ENCODE measurements at regions not wholly inside any gene's neighbourhood (a gene's known extent, or its start where the extent isn't known, plus 50 kb on each side); places are given as distances from the start of the nearest gene placed in this dataset.
A peak's percentile ranks its signal among the peaks of the same experiment; 100 is the strongest.
"Not testable (repeated sequence)": the region's sequence is repeated elsewhere in the genome, so short reads cannot be mapped to it uniquely, and the experiment has no call there.

DNA sequence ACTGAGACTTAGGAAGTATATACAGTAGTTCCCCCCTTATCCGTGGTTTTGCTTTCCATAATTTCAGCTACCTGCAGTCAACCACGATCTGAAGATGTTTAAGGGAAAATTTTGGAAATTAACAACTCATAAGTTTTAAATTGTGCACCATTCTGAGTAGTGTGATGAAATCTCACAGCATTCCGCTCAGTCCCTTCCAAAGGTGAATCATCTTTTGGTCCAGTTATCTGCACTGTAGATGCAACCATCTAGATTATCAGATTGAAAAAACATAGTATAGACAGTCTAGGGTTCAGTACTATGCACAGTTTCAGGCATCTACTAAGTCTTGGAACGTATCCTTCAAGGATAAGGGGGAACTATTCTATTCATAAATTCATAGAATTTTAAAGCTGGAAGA is 109.0 kb downstream of the ANXA3 start:
- H3K4me1 Mint-ChIP-seq = peaks cover 20 to 24% (median 23%) of the 10 kb centered on the region in 4 donors

GRCh38 chr4:78661086-78661690 is 109.6 kb downstream of the ANXA3 start:
- H3K27ac ChIP-seq (ENCODE audit: insufficient read depth, low read length, poor library complexity, severe bottlenecking) = no peak overlapping the region
- Mint-ChIP-seq H3K27ac (no peak overlapping the region), H3K36me3 (no peaks in the 10 kb centered on the region), H3K4me1 (peaks cover 20 to 24% (median 22%) of the 10 kb centered on the region in 4 donors), H3K27me3 (no peaks in the 10 kb centered on the region), H3K9me3 (peaks cover 0 to 2% (median 0%) of the 10 kb centered on the region in 7 donors), H3K4me3 (no peak overlapping the region)
- peaks cover 13% of the 10 kb centered on the region for H3K4me1 ChIP-seq (ENCODE audit: control insufficient read depth, insufficient read depth, low read length, poor library complexity, severe bottlenecking)
- H3K36me3 ChIP-seq (ENCODE audit: control insufficient read depth, insufficient read depth, low read length) = no peaks in the 10 kb centered on the region
- H3K9me3 ChIP-seq (ENCODE audit: control insufficient read depth in 2 of 2, low read length in 2 of 2) = no peaks in the 10 kb centered on the region
- H3K4me3 ChIP-seq (ENCODE audit: low read depth, low read length) = no peak overlapping the region
- H3K27me3 ChIP-seq (ENCODE audit: control insufficient read depth, insufficient read depth, low read length) = no peaks in the 10 kb centered on the region
- ATAC-seq (ENCODE audit: low read depth in 2 of 2) = no peak
- DNase-seq = no peak

More for the DNA sequence above, 109.0 kb downstream of the ANXA3 start:
- DNase-seq (no peak), ATAC-seq (ENCODE audit: low read depth in 2 of 2) (no peak)
- no peaks in the 10 kb centered on the region for H3K27me3 Mint-ChIP-seq
- no peak overlapping the region for H3K4me3 Mint-ChIP-seq
- no peaks in the 10 kb centered on the region for H3K36me3 Mint-ChIP-seq
- Histone ChIP-seq H3K4me1 (ENCODE audit: control insufficient read depth, insufficient read depth, low read length, poor library complexity, severe bottlenecking) (peaks cover 13% of the 10 kb centered on the region), H3K27ac (ENCODE audit: insufficient read depth, low read length, poor library complexity, severe bottlenecking) (no peak overlapping the region), H3K36me3 (ENCODE audit: control insufficient read depth, insufficient read depth, low read length) (no peaks in the 10 kb centered on the region), H3K9me3 (ENCODE audit: control insufficient read depth in 2 of 2, low read length in 2 of 2) (no peaks in the 10 kb centered on the region), H3K27me3 (ENCODE audit: control insufficient read depth, insufficient read depth, low read length) (no peaks in the 10 kb centered on the region), H3K4me3 (ENCODE audit: low read depth, low read length) (no peak overlapping the region)
- peaks cover 0 to 2% (median 0%) of the 10 kb centered on the region in 7 donors for H3K9me3 Mint-ChIP-seq
- no peak overlapping the region for H3K27ac Mint-ChIP-seq

- Histone ChIP-seq H3K9me3 (ENCODE audit: control insufficient read depth in 2 of 2, low read length in 2 of 2) (no peaks in the 10 kb centered on the region), H3K4me3 (ENCODE audit: low read depth, low read length) (no peak overlapping the region), H3K27ac (ENCODE audit: insufficient read depth, low read length, poor library complexity, severe bottlenecking) (no peak overlapping the region), H3K36me3 (ENCODE audit: control insufficient read depth, insufficient read depth, low read length) (no peaks in the 10 kb centered on the region), H3K27me3 (ENCODE audit: control insufficient read depth, insufficient read depth, low read length) (no peaks in the 10 kb centered on the region), H3K4me1 (ENCODE audit: control insufficient read depth, insufficient read depth, low read length, poor library complexity, severe bottlenecking) (peaks cover 10% of the 10 kb centered on the region)
- Mint-ChIP-seq H3K4me3 (no peak overlapping the region), H3K36me3 (no peaks in the 10 kb centered on the region), H3K27me3 (no peaks in the 10 kb centered on the region), H3K9me3 (peaks cover 0 to 2% (median 0%) of the 10 kb centered on the region in 7 donors), H3K27ac (no peak overlapping the region), H3K4me1 (peaks cover 15 to 23% (median 20%) of the 10 kb centered on the region in 4 donors)
- ATAC-seq (ENCODE audit: low read depth in 2 of 2) (no peak), DNase-seq (peak in 1 of 3 donors; percentile 9)
Measured at GRCh38 chr4:78661921-78662521, 110.5 kb downstream of the ANXA3 start.

GRCh38 chr4:78662658-78663057 is 111.1 kb downstream of the ANXA3 start:
- H3K4me1 Mint-ChIP-seq = peaks cover 9 to 20% (median 13%) of the 10 kb centered on the region in 4 donors
- ATAC-seq (ENCODE audit: low read depth in 2 of 2) = no peak
- H3K27ac ChIP-seq (ENCODE audit: insufficient read depth, low read length, poor library complexity, severe bottlenecking) = no peak overlapping the region
- no peaks in the 10 kb centered on the region for H3K36me3 ChIP-seq (ENCODE audit: control insufficient read depth, insufficient read depth, low read length)
- peaks cover 8% of the 10 kb centered on the region for H3K4me1 ChIP-seq (ENCODE audit: control insufficient read depth, insufficient read depth, low read length, poor library complexity, severe bottlenecking)
- peaks cover 0 to 2% (median 0%) of the 10 kb centered on the region in 7 donors for H3K9me3 Mint-ChIP-seq
- no peaks in the 10 kb centered on the region for H3K36me3 Mint-ChIP-seq
- DNase-seq = no peak
- H3K4me3 ChIP-seq (ENCODE audit: low read depth, low read length) = no peak overlapping the region
- H3K27me3 Mint-ChIP-seq = no peaks in the 10 kb centered on the region
- H3K27ac Mint-ChIP-seq = no peak overlapping the region
- H3K4me3 Mint-ChIP-seq = no peak overlapping the region
- H3K27me3 ChIP-seq (ENCODE audit: control insufficient read depth, insufficient read depth, low read length) = no peaks in the 10 kb centered on the region
- H3K9me3 ChIP-seq (ENCODE audit: control insufficient read depth in 2 of 2, low read length in 2 of 2) = no peaks in the 10 kb centered on the region

DNA sequence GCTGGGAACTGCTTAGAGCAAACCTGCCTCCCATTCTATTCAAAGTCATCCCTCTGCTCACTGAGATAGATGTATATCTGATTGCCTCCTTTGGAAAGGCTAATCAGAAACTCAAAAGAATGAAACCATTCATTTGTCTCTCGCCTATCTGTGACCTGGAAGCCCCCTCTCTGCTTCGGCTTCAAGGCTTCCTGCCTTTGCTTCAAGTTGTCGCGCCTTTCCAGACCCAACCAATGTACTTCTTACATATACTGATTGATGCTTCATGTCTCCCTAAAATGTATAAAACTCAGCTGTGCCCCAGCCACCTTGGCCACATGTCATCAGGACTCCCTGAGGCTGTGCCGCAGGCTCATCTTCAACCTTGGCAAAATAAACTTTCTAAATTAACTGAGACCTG is 111.9 kb upstream of the BMP2K start:
- H3K4me1 ChIP-seq (ENCODE audit: control insufficient read depth, insufficient read depth, low read length, poor library complexity, severe bottlenecking); H3K4me3 ChIP-seq (ENCODE audit: low read depth, low read length); ATAC-seq (ENCODE audit: low read depth in 2 of 2); H3K27ac Mint-ChIP-seq; H3K36me3 ChIP-seq (ENCODE audit: control insufficient read depth, insufficient read depth, low read length); H3K9me3 Mint-ChIP-seq; H3K9me3 ChIP-seq (ENCODE audit: control insufficient read depth in 2 of 2, low read length in 2 of 2); H3K27me3 Mint-ChIP-seq; H3K36me3 Mint-ChIP-seq; DNase-seq; H3K27me3 ChIP-seq (ENCODE audit: control insufficient read depth, insufficient read depth, low read length); H3K27ac ChIP-seq (ENCODE audit: insufficient read depth, low read length, poor library complexity, severe bottlenecking); H3K4me3 Mint-ChIP-seq: not testable (repeated sequence)
- peaks cover 0 to 11% (median 2%) of the 10 kb centered on the region in 4 donors for H3K4me1 Mint-ChIP-seq

DNA sequence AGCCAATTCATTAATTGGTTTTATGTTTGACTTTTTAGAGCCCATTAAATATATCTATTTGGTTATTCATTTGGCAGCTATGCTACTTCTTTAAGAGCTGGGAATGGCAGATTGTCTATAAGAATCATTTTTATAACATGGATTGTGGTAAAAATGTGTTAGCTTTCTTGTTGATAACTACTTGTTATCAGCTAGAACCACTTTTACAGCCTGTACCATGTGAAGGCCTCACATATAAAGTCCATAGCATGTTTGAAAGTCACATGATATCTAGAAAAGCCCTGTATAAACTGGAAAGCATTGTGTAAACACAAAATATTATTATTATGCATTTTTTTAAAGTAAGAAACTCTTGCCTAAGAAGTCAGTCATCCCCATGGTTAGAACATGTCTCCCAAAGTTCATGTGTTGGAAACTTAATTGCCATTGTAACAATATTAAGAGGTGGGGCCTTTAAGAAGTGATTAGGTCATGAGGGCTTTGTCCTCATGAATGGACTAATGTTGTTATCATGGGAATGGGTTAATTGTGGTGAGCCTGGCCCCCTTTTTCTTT is 110.9 kb upstream of the BMP2K start:
- H3K9me3 ChIP-seq (ENCODE audit: control insufficient read depth in 2 of 2, low read length in 2 of 2) = no peaks in the 10 kb centered on the region
- no peaks in the 10 kb centered on the region for H3K27me3 ChIP-seq (ENCODE audit: control insufficient read depth, insufficient read depth, low read length)
- H3K4me3 Mint-ChIP-seq = no peak overlapping the region
- H3K27me3 Mint-ChIP-seq = no peaks in the 10 kb centered on the region
- H3K36me3 Mint-ChIP-seq = no peaks in the 10 kb centered on the region
- H3K4me1 Mint-ChIP-seq = peaks cover 0 to 11% (median 2%) of the 10 kb centered on the region in 4 donors
- no peak for DNase-seq
- no peak overlapping the region for H3K27ac Mint-ChIP-seq
- H3K4me3 ChIP-seq (ENCODE audit: low read depth, low read length) = no peak overlapping the region
- no peaks in the 10 kb centered on the region for H3K36me3 ChIP-seq (ENCODE audit: control insufficient read depth, insufficient read depth, low read length)
- peaks cover 0 to 2% (median 0%) of the 10 kb centered on the region in 7 donors for H3K9me3 Mint-ChIP-seq
- no peaks in the 10 kb centered on the region for H3K4me1 ChIP-seq (ENCODE audit: control insufficient read depth, insufficient read depth, low read length, poor library complexity, severe bottlenecking)
- no peak overlapping the region for H3K27ac ChIP-seq (ENCODE audit: insufficient read depth, low read length, poor library complexity, severe bottlenecking)
- ATAC-seq (ENCODE audit: low read depth in 2 of 2) = no peak

GRCh38 chr4:78666830-78667258 is 109.3 kb upstream of the BMP2K start:
- Histone ChIP-seq H3K9me3 (ENCODE audit: control insufficient read depth in 2 of 2, low read length in 2 of 2) (no peaks in the 10 kb centered on the region), H3K27ac (ENCODE audit: insufficient read depth, low read length, poor library complexity, severe bottlenecking) (no peak overlapping the region), H3K4me3 (ENCODE audit: low read depth, low read length) (no peak overlapping the region), H3K36me3 (ENCODE audit: control insufficient read depth, insufficient read depth, low read length) (no peaks in the 10 kb centered on the region), H3K4me1 (ENCODE audit: control insufficient read depth, insufficient read depth, low read length, poor library complexity, severe bottlenecking) (no peaks in the 10 kb centered on the region), H3K27me3 (ENCODE audit: control insufficient read depth, insufficient read depth, low read length) (no peaks in the 10 kb centered on the region)
- no peak for ATAC-seq (ENCODE audit: low read depth in 2 of 2)
- DNase-seq = no peak
- Mint-ChIP-seq H3K36me3 (no peaks in the 10 kb centered on the region), H3K27me3 (no peaks in the 10 kb centered on the region), H3K4me1 (peaks cover 0 to 11% (median 2%) of the 10 kb centered on the region in 4 donors), H3K4me3 (no peak overlapping the region), H3K27ac (peak overlapping the region in 1 of 3 donors; percentile 7), H3K9me3 (peaks cover 0 to 2% (median 0%) of the 10 kb centered on the region in 7 donors)
